OCI-LY7 (cell line): ENCODE measurements at regions not wholly inside any gene's neighbourhood (a gene's known extent, or its start where the extent isn't known, plus 50 kb on each side); places are given as distances from the start of the nearest gene placed in this dataset.

Source experiments
- CTCF ChIP-seq: fragments of 200-600 bp; sonication (generic); conservative IDR thresholded peaks from 2 replicates; pipeline ENCODE4 v1.5.1; 2014; ENCODE audit warnings: mild to moderate bottlenecking, antibody characterized with exemption, low read length, moderate library complexity, mixed read lengths
- EZH2phosphoT487 ChIP-seq: fragments of 200-600 bp; sonication (generic); IDR thresholded peaks from 2 replicates; pipeline ENCODE4 v1.6.1; 2018; ENCODE audit warnings: low read depth, borderline replicate concordance, mild to moderate bottlenecking, mixed run types, antibody characterized with exemption, low read length, moderate library complexity, mixed read lengths

- TF ChIP-seq EZH2phosphoT487 = no peak
- no peak for TF ChIP-seq CTCF
Observed at GRCh38 chr15:60116456-60117089, 112.5 kb downstream of the FOXB1 start.
